ENCODE measurements at regions not wholly inside any gene's neighbourhood (a gene's known extent, or its start where the extent isn't known, plus 50 kb on each side); places are given as distances from the start of the nearest gene placed in this dataset.

GRCh38 chr10:65323802-65324201, 1602.0 kb upstream of the LRRTM3 start:
- no peak for DNase-seq

GRCh38 chr10:65325913-65326312, 1599.9 kb upstream of the LRRTM3 start:
- DNase-seq = no peak

- DNase-seq = no peak
Measured at GRCh38 chr10:65328486-65328885, 1597.3 kb upstream of the LRRTM3 start.

- DNase-seq = no peak
Measured at GRCh38 chr10:65335311-65335710, 1590.5 kb upstream of the LRRTM3 start.

- DNase-seq = no peak
Measured at GRCh38 chr10:65340340-65340739, 1585.5 kb upstream of the LRRTM3 start.

- no peak for DNase-seq
Measured at GRCh38 chr10:65341323-65341925, 1584.4 kb upstream of the LRRTM3 start.

- no peak for DNase-seq
Measured at GRCh38 chr10:65342245-65342644, 1583.6 kb upstream of the LRRTM3 start.

GRCh38 chr10:65346466-65346865, 1579.4 kb upstream of the LRRTM3 start:
- no peak for DNase-seq

- no peak for DNase-seq
Measured at GRCh38 chr10:65348637-65349036, 1577.2 kb upstream of the LRRTM3 start.

GRCh38 chr10:65350611-65351010, 1575.2 kb upstream of the LRRTM3 start:
- DNase-seq = no peak

- no peak for DNase-seq
Measured at GRCh38 chr10:65355141-65355680, 1570.6 kb upstream of the LRRTM3 start.

- DNase-seq = no peak
Measured at GRCh38 chr10:65358565-65358964, 1567.3 kb upstream of the LRRTM3 start.

GRCh38 chr10:65360497-65360896, 1565.3 kb upstream of the LRRTM3 start:
- DNase-seq = no peak

GRCh38 chr10:65365878-65366277, 1560.0 kb upstream of the LRRTM3 start:
- no peak for DNase-seq

GRCh38 chr10:65367706-65368105, 1558.1 kb upstream of the LRRTM3 start:
- no peak for DNase-seq

- DNase-seq = no peak
Measured at GRCh38 chr10:65375528-65375927, 1550.3 kb upstream of the LRRTM3 start.

GRCh38 chr10:65377687-65378086, 1548.1 kb upstream of the LRRTM3 start:
- DNase-seq = no peak

GRCh38 chr10:65394502-65395297, 1531.1 kb upstream of the LRRTM3 start:
- DNase-seq = no peak

- DNase-seq = no peak
Measured at GRCh38 chr10:65395631-65396030, 1530.2 kb upstream of the LRRTM3 start.

GRCh38 chr10:65396997-65397396, 1528.8 kb upstream of the LRRTM3 start:
- DNase-seq = no peak

- no peak for DNase-seq
Measured at GRCh38 chr10:65408401-65408800, 1517.4 kb upstream of the LRRTM3 start.

GRCh38 chr10:65413001-65413400, 1512.8 kb upstream of the LRRTM3 start:
- DNase-seq = no peak

GRCh38 chr10:65415318-65415717, 1510.5 kb upstream of the LRRTM3 start:
- no peak for DNase-seq

GRCh38 chr10:65416094-65416493, 1509.7 kb upstream of the LRRTM3 start:
- no peak for DNase-seq
